Activated CD4-positive, alpha-beta T cell treated with anti-CD3 and anti-CD28 coated beads, Interleukin-2, Interleukin-6, amounts not matched to agents 100 ng/mL and 50 ng/mL, durations not matched to agents 16 hours and 8 hours (primary cell): ENCODE measurements at regions not wholly inside any gene's neighbourhood (a gene's known extent, or its start where the extent isn't known, plus 50 kb on each side); places are given as distances from the start of the nearest gene placed in this dataset.

Source experiments
- DNase-seq: peaks from one replicate; pipeline ENCODE4 v3.0.0-alpha.2; 2020

DNA sequence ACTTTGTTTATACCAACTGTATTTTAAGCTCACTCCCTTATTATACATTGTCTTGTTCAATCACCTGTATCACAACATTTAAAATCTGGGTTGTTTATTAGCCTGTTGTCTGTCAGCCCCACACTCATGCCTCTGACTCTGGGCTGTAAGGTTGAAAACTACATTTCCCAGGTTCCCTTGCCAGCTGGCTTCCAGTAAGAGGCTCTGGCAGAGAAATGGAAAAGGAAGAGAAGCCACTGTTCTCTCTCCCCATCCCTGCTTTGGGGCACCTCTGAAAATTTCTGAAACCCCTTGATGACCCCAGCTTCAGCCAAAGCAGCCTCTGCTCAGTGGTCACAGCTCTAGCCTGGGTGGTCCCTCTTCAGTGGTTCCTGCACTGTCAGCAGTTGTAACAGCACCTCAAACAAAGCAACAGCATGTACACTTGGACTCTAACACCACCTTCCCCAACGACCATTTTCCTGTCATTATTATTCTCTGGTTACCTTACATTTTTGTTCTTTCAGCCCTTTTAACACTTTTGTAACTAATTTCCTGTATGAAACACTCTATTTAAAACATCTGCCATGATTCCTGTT lies 108.9 kb upstream of the LGALSL start:
- no peak for DNase-seq

GRCh38 chr2:64345998-64346397 lies 108.0 kb upstream of the LGALSL start:
- DNase-seq = no peak

DNA sequence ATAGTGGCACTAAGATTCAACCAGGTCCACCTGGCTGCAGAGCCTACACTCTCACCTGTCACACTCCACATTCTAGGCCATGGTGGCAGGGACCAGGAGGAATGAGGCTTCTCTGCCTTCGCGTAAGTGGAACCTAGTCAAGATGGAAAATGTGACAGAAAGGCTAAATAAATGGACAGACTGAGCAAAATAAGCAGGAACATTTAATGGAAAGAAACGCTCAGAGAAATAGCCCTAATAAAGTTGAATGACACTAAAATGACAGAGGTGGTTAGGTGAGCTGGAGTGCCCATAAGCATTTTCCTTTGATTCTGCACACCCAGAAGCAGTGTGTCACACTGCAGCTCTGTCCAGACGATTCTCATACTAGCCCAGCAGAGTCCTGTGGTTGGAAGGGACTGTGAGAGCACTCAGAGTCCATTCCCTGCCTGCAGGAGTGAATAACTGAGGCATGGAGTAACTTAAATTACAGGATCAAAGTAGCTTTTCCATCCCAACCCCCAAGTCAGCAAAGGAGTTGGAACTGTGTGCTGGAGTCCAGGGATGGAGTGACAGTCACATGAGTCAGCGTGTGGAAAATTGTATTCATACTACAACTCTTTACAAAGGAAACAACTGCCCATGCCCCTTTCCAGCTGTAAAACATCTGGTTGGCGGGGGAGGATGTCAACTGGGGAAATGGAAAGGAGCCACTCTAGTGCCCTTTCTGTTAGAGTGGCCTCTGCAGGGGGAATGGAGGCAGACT lies 105.4 kb upstream of the LGALSL start:
- DNase-seq = no peak

GRCh38 chr2:64349131-64349530 lies 104.8 kb upstream of the LGALSL start:
- DNase-seq = no peak

- no peak for DNase-seq
Measured at GRCh38 chr2:64350996-64351395, 103.0 kb upstream of the LGALSL start.

DNA sequence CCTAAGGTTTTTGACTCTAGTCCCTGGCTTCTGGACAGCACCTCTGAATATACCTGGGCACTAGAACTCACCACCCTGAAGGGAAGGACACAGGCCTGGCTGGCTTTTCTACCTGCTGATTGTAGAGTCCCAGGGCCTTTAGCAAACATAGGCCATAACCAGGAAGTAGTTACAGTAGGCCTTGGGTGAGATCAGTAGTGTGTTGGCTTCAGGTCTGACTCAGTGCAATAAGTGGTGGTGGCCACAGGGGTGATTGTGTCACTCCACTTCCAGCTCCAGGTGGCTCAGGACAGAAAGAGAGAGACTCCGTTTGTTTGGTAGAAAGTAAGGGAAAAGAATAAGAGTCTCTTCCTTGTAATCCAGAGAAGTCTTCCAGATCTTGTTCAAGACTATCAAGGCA lies 101.7 kb upstream of the LGALSL start:
- peak; percentile 27 for DNase-seq

DNA sequence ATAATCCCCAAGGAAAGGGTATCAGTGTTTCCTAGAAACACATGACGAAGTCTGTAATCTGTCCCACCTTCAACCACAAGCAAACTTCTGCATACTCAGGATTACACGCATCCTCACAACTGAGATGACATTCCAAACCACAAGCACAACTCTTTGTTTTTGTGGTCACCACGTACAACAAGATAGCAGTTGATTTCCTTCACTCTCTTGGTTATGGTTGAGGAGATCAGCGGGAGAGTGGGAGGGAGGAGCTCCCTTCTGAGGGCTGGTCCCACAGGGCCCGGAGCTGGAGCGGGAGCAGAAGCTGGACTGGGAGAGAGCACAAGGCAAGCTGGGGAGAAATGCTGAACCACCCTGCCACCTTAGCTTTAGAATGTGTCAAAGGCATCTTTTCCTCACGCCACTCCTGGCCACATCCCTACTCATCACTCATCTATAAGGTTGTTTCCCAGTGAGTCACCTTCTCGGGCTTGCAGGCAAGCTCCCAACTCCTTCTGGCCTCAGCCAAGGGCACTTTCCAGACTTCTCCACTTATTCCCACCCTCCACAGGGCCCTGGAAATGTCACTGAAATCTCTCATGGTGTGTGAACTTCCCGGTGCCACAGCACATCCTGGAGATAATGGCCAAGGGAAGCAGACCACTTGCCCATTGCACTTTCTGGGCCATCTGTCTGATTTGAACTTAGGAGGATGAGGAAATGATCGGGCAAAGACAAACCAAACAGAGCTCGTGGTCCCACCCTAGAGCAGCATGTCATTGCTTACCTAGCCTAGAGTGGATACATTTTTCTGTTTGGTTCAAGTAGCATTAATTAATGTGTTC lies 98.9 kb upstream of the LGALSL start:
- no peak for DNase-seq

- no peak for DNase-seq
Measured at GRCh38 chr2:64356906-64357305, 97.1 kb upstream of the LGALSL start.

DNA sequence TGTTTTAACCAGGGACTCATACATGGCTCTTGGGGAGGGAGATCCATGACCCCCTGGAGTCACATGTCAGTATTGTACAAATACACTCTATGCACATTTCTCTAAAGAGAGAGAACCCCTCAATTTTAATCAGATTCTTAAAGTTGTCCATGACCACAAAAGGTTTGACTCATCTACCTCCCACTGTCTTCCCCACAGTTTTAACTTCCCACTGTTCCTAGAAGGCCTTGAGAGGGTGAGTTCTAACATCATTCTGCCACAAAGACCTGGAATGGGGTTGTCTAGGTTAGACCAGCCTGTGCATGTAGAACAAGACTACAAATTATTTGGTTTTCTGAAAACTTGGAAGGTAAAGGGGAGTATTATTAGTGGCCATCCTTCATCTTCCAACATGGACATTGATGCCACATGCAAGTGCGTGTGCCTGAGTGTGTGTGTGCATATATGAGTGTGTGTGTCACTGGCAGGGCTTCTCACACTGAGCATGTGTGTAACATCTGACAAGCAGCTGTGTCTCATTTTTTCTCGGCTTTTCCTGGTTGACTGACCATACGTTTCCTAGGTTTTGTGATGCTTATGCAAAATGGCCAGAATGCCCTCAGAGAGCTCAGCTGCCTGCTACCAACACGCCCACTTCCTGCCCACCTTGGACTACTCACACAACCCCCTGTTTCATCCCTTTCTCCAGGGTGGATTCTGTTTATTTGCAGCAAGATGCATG lies 94.6 kb upstream of the LGALSL start:
- no peak for DNase-seq

- peak; percentile 63 for DNase-seq
Measured at GRCh38 chr2:64359892-64360657, 93.9 kb upstream of the LGALSL start.

DNA sequence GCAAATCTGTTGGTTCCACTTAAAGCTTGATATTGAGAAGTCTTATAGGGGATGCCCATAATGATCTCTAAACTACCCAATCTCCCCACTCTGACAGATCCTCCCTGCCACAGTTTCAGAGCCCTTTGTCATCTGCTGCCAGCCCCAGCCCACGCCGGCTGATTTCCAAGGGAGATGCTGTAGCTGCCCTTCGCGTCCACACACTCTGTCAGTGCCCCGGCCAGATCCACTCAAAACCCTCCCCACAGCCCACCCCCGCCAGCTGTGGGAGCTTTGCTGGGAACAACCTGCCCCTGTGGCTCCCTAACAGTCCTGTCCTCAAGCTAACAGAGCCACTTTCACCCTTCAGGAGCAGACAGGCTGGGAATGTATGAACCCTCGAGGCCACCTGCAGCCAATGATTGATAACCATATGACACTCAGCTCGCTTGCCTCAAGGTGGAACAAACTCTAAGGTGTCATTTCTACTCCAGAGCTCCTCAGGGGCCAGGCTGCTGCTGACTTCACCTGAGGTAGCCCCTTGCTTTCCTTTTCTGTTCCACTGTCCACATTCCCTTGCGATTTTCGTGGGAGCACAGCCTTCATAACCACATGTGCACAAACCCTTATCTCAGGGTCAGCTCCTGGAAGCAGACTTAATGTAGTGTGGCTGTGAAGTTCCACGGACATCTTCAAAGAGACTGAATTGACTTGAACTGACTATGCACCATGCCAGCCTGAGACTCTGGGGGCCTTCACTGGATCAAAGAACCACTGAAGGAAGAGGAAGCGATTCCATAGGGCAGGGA lies 92.6 kb upstream of the LGALSL start:
- no peak for DNase-seq

DNA sequence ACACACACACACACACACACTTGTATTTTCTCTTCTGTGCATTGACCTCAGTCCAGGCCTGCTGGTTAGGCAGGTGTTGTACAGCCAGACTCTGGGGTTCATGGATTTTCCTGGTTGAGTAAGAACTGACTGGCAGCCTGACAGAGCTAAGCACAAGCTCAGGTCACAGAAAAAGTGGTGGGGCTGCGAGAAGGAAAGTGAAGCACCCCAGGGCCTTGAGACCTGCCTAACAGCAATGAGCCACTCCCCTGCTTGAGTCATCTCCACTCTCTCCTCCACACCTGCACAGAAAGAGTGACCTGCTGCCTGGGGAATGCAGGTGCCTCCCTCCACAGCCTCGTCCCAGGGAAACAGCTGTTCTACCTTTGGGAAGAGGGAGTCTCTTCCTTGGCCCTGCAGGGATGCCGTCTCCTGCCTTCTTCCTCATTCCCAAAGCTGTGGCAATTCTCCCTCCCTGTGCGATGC lies 91.4 kb upstream of the LGALSL start:
- DNase-seq = no peak

- no peak for DNase-seq
Measured at GRCh38 chr2:64363140-64363539, 90.8 kb upstream of the LGALSL start.

DNA sequence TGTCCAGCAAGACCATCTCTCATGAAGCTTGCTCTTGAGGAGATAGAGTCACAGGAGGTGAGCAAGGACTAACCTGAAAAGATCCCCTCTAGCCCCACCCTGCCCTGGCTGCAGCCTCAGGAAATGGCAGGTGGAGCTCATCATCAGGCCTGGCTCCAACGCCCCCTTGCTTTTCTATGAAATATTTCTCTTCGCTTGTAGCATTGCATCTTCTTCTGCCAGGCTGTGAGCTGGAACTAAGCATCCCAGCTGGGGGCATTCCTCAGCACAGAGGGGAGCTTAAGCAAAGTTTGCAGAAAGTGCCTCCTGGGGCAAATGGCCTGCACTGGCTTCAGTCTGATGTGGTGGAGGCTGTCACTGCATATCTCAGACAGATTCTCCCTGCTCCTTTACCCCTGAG lies 90.1 kb upstream of the LGALSL start:
- DNase-seq = no peak

DNA sequence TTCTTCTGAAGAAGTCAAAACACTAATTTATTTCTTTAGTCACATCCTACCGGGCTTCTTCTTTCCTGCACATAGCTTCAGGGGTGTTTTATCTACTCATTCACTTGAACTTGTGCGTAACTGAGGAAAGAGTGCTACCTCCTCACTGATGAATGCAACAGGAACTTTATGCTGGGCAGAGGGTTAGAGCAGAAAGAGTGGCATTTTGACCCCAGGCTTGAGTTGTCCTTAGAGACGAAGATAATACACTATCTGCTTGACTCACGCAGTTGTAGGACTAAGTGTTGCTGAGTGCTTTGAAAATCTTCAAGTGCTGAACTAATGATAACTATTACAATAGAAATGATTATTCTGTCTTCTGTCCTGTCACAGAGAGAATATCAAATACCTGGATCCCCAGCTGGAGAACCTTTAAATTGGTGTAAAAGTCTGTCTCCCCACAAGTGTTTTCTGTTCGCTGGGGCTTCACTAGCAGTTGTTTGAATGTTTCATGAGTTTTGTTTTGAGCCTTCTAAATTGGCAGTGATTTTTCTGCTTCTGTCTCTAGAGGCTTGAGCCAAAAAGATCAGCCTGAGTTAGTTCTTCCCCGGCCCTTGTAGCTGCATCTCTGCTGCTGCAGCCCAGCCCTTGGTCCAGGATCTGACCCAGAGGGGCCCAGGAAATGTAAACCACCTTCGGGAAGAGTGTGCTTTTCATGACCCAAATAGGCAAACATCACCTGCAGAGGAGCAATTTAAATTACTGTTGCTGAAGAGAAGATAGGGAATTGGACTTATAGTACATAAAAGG lies 86.3 kb upstream of the LGALSL start:
- no peak for DNase-seq

DNA sequence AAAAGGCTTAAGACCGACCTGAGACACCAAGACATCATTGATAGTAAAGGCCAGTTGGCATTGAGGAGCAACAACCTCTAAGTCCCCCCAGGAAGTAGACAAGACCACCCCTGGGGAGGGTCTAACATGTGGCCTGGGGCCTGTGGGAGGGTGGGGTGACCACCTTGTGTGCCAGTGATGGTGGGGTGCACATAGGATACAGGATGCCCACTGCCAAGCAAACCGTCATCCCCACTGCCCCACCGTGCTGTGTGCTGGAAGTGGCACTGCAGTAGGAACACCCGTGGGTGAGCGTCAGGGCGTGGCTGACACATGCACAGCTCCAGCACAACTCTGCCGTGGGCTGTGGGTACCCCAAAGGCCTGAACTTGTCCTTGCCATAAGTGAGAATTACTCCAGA lies 84.3 kb upstream of the LGALSL start:
- DNase-seq = no peak

DNA sequence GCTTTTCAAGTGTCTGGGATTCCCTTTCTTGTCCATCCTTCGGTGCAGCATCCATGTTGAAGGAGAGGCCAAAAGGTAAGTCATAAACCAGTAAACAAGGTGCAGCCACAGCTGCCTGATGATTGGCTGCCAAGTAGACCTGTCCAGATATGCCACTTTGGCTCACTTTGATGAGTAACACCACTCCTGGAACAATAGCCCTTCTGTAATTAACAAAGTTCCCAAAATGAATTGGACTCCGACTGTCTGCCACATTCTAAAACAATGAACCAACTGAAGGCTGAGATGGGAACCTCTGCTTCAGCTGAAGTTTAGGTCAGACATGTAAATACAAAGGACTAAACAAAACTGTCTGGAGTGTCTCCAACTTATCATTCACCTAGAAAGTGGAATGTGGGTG lies 82.2 kb upstream of the LGALSL start:
- no peak for DNase-seq

GRCh38 chr2:64374686-64375085 lies 79.3 kb upstream of the LGALSL start:
- no peak for DNase-seq

DNA sequence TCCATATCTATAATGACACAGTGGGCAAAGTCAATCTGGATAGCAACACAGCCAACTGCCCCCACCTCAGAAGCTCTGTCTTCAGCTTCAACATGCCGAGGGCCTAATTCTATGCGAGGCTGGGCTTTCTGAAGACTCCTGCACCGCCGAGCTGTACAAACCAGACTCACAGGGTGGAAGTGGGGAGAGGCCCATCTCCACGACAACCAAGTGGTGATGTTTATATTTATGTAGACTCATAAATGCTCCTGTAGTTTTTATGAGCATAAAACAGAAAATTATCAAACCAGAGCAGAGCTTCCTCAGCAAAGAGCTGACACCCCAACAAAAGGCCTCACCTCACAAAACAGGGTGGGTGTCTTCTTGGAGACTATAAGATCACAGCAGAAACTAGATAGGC lies 77.0 kb upstream of the LGALSL start:
- DNase-seq = no peak

- no peak for DNase-seq
Measured at GRCh38 chr2:64379186-64379585, 74.8 kb upstream of the LGALSL start.
